ENCODE measurements at regions not wholly inside any gene's neighbourhood (a gene's known extent, or its start where the extent isn't known, plus 50 kb on each side); places are given as distances from the start of the nearest gene placed in this dataset.

DNA sequence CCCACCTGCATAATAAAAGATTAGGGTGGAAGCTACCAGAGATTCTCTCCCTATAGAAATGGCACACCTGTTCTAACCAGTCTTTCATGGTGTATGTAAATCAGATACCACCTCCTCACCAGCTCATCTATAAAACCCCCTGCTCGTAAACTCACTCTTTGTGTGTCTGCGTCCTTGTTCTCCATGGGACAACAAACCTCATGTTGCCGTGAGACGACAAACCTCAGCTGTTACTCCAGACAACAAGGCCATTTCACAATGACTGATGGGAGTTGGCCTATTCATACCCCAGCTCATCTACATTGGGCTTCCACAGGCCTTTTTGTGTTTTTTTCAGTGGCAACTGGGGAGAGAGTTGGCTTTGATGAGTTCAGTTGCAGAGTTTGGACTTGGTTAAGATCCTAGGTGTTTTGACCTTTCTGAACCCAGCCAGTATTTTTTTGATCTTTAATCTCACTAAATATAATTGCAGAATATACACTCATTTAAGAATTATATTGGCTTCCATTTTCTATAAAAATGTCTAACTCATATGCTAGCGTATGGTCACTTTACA is 96.6 kb upstream of the LRIG1 start:
- TF ChIP-seq FOXA2 (IDR thresholded peaks at IDR 0.05) (no peak), ATF3 (IDR thresholded peaks at IDR 0.05) (no peak), CTCF (IDR thresholded peaks at IDR 0.05; ENCODE audit: low read depth, low read length, missing input control) (no peak)
- no peak overlapping the region for H3K4me3 ChIP-seq (ENCODE audit: low read depth in 1 of 3, low read length in 3 of 3)
- H3K9ac ChIP-seq (ENCODE audit: low read depth in 1 of 2, low read length in 2 of 2) = no peak overlapping the region
- H3K4me1 ChIP-seq (ENCODE audit: control insufficient read depth in 4 of 4, insufficient read depth in 4 of 4, low read length in 3 of 4) = peaks cover 0 to 17% (median 7%) of the 10 kb centered on the region in 4 donors
- DNase-seq (ENCODE audit: low spot score) = no peak
- H3K27ac ChIP-seq (ENCODE audit: low read depth in 1 of 2, low read length in 2 of 2) = no peak overlapping the region
- H3K27me3 ChIP-seq (ENCODE audit: control insufficient read depth in 4 of 4, insufficient read depth in 4 of 4, low read length in 3 of 4) = no peaks in the 10 kb centered on the region
- WGBS = 90% methylated on average over 5 of the region's 5 CpGs
- H3K36me3 ChIP-seq (ENCODE audit: control insufficient read depth in 4 of 4, insufficient read depth in 3 of 4, low read depth in 1 of 4, low read length in 3 of 4) = no peaks in the 10 kb centered on the region
- H3K9me3 ChIP-seq (ENCODE audit: control insufficient read depth in 4 of 4, low read length in 3 of 4) = no peaks in the 10 kb centered on the region

GRCh38 chr3:66598168-66598567 is 97.3 kb upstream of the LRIG1 start:
- Histone ChIP-seq H3K4me3 (ENCODE audit: low read depth in 1 of 3, low read length in 3 of 3) (no peak overlapping the region), H3K9me3 (ENCODE audit: control insufficient read depth in 4 of 4, low read length in 3 of 4) (no peaks in the 10 kb centered on the region), H3K27me3 (ENCODE audit: control insufficient read depth in 4 of 4, insufficient read depth in 4 of 4, low read length in 3 of 4) (no peaks in the 10 kb centered on the region), H3K4me1 (ENCODE audit: control insufficient read depth in 4 of 4, insufficient read depth in 4 of 4, low read length in 3 of 4) (peaks cover 0 to 17% (median 7%) of the 10 kb centered on the region in 4 donors), H3K27ac (ENCODE audit: low read depth in 1 of 2, low read length in 2 of 2) (no peak overlapping the region), H3K36me3 (ENCODE audit: control insufficient read depth in 4 of 4, insufficient read depth in 3 of 4, low read depth in 1 of 4, low read length in 3 of 4) (no peaks in the 10 kb centered on the region), H3K9ac (ENCODE audit: low read depth in 1 of 2, low read length in 2 of 2) (no peak overlapping the region)
- DNase-seq (ENCODE audit: low spot score) = no peak
- 60% methylated on average over 6 of the region's 6 CpGs for WGBS
- TF ChIP-seq HNF4A (conservative IDR thresholded peaks at IDR 0.05) (peak in 1 of 2 donors; percentile 40), RXRA (IDR thresholded peaks at IDR 0.05) (peak in 1 of 2 donors; percentile 8), HNF4G (IDR thresholded peaks at IDR 0.05) (no peak)

GRCh38 chr3:66602237-66602636 is 101.4 kb upstream of the LRIG1 start:
- 90% methylated on average over 4 of the region's 4 CpGs for WGBS
- Histone ChIP-seq H3K4me3 (ENCODE audit: low read depth in 1 of 3, low read length in 3 of 3) (no peak overlapping the region), H3K36me3 (ENCODE audit: control insufficient read depth in 4 of 4, insufficient read depth in 3 of 4, low read depth in 1 of 4, low read length in 3 of 4) (no peaks in the 10 kb centered on the region), H3K27ac (ENCODE audit: low read depth in 1 of 2, low read length in 2 of 2) (no peak overlapping the region), H3K9ac (ENCODE audit: low read depth in 1 of 2, low read length in 2 of 2) (no peak overlapping the region), H3K4me1 (ENCODE audit: control insufficient read depth in 4 of 4, insufficient read depth in 4 of 4, low read length in 3 of 4) (peaks cover 0 to 16% (median 6%) of the 10 kb centered on the region in 4 donors), H3K9me3 (ENCODE audit: control insufficient read depth in 4 of 4, low read length in 3 of 4) (no peaks in the 10 kb centered on the region), H3K27me3 (ENCODE audit: control insufficient read depth in 4 of 4, insufficient read depth in 4 of 4, low read length in 3 of 4) (no peaks in the 10 kb centered on the region)
- DNase-seq (ENCODE audit: low spot score) = no peak
- TF ChIP-seq SP1 (IDR thresholded peaks at IDR 0.05) (no peak), HNF4G (IDR thresholded peaks at IDR 0.05) (no peak), NR2F2 (IDR thresholded peaks at IDR 0.05) (no peak), HNF4A (conservative IDR thresholded peaks at IDR 0.05) (no peak), FOXA1 (IDR thresholded peaks at IDR 0.05) (no peak), FOXA2 (IDR thresholded peaks at IDR 0.05) (no peak), REST (IDR thresholded peaks at IDR 0.05) (no peak), MAX (IDR thresholded peaks at IDR 0.05) (no peak), YY1 (IDR thresholded peaks at IDR 0.05) (no peak), EGR1 (IDR thresholded peaks at IDR 0.05; ENCODE audit: low read depth in 2 of 2) (no peak), JUND (IDR thresholded peaks at IDR 0.05) (no peak), GABPA (IDR thresholded peaks at IDR 0.05 in 1 of 2, conservative IDR thresholded peaks at IDR 0.05 in 1 of 2) (no peak), RXRA (IDR thresholded peaks at IDR 0.05) (no peak), ATF3 (IDR thresholded peaks at IDR 0.05) (no peak), CTCF (IDR thresholded peaks at IDR 0.05; ENCODE audit: low read depth, low read length, missing input control) (no peak), ZBTB33 (IDR thresholded peaks at IDR 0.05) (no peak), TAF1 (conservative IDR thresholded peaks at IDR 0.05) (no peak)

All from liver (tissue), 8 donors.